Mesenchymal stem cell (in vitro differentiated cells and primary cell): ENCODE measurements at regions not wholly inside any gene's neighbourhood (a gene's known extent, or its start where the extent isn't known, plus 50 kb on each side); places are given as distances from the start of the nearest gene placed in this dataset.

Source experiments
- DNase-seq: peaks from one replicate; pipeline ENCODE4 v3.0.0-alpha.2; 2013
- H2AFZ ChIP-seq: one replicate; pipeline ENCODE4 v1.6.1; 2013; ENCODE audit warnings: low read depth, mild to moderate bottlenecking, control low read depth, inconsistent platforms, low read length, moderate library complexity
- H2AK5ac ChIP-seq: 2 replicates; pipeline ENCODE4 v1.6.1; 2013; ENCODE audit warnings: low read length, moderate library complexity, mild to moderate bottlenecking, inconsistent platforms; ENCODE audit not compliant: severe bottlenecking
- H2BK120ac ChIP-seq: one replicate; pipeline ENCODE4 v1.6.1; 2013; ENCODE audit warnings: low read depth, mild to moderate bottlenecking, inconsistent platforms, low read length, moderate library complexity
- H2BK12ac ChIP-seq, 2 experiments: one replicate each; pipeline ENCODE4 v1.6.1; 2013; ENCODE audit warnings: inconsistent platforms in 2 of 2, low read length in 2 of 2, mild to moderate bottlenecking in 2 of 2, moderate library complexity in 2 of 2, control low read depth in 1 of 2
- H2BK15ac ChIP-seq: one replicate; pipeline ENCODE4 v1.6.1; 2013; ENCODE audit warnings: mild to moderate bottlenecking, low read depth, inconsistent platforms; ENCODE audit not compliant: poor library complexity, severe bottlenecking
- H2BK5ac ChIP-seq: 2 replicates; pipeline ENCODE4 v1.6.1; 2013; ENCODE audit warnings: low read depth, mild to moderate bottlenecking, low read length, control low read depth, inconsistent platforms; ENCODE audit not compliant: poor library complexity, severe bottlenecking
- H3K14ac ChIP-seq, 2 experiments: one replicate each; pipeline ENCODE4 v1.6.1; 2013; ENCODE audit warnings: inconsistent platforms in 2 of 2, low read length in 2 of 2, control low read depth in 1 of 2, mild to moderate bottlenecking in 1 of 2, moderate library complexity in 1 of 2
- H3K18ac ChIP-seq, 2 experiments: one replicate each; pipeline ENCODE4 v1.6.1; 2013; ENCODE audit warnings: inconsistent platforms in 2 of 2, low read length in 2 of 2, control low read depth in 1 of 2, low read depth in 1 of 2, mild to moderate bottlenecking in 1 of 2
- H3K23ac ChIP-seq, 2 experiments: one replicate each; pipeline ENCODE4 v1.6.1; 2013; ENCODE audit warnings: inconsistent platforms in 2 of 2, low read length in 2 of 2, mild to moderate bottlenecking in 2 of 2, moderate library complexity in 2 of 2, control low read depth in 1 of 2
- H3K27ac ChIP-seq: 2 replicates; pipeline ENCODE4 v1.5.1; 2013; ENCODE audit warnings: mild to moderate bottlenecking, moderate library complexity, low read length, control low read depth, inconsistent platforms; ENCODE audit not compliant: poor library complexity, severe bottlenecking
- H3K27me3 ChIP-seq, 2 experiments: 2 replicates each; pipeline versions ENCODE4 v1.6.1 to v1.7.0; 2013; ENCODE audit warnings: low read length in 2 of 2, mild to moderate bottlenecking in 2 of 2, moderate library complexity in 2 of 2, control low read depth in 1 of 2, inconsistent platforms in 1 of 2; ENCODE audit not compliant: control insufficient read depth in 1 of 2, insufficient read depth in 1 of 2
- H3K36me3 ChIP-seq, 2 experiments: 2 replicates each; pipeline versions ENCODE4 v1.6.1 to v1.7.0; 2013; ENCODE audit warnings: low read length in 2 of 2, control low read depth in 1 of 2, inconsistent platforms in 1 of 2, low read depth in 1 of 2, mild to moderate bottlenecking in 1 of 2; ENCODE audit not compliant: insufficient read depth in 2 of 2, control insufficient read depth in 1 of 2
- H3K4ac ChIP-seq, 2 experiments: one replicate each; pipeline ENCODE4 v1.6.1; 2013; ENCODE audit warnings: inconsistent platforms in 2 of 2, low read length in 2 of 2, mild to moderate bottlenecking in 2 of 2, moderate library complexity in 2 of 2, control low read depth in 1 of 2, low read depth in 1 of 2
- H3K4me1 ChIP-seq: 2 replicates; pipeline ENCODE4 v1.6.1; 2013; ENCODE audit warnings: low read depth, low read length, control low read depth; ENCODE audit not compliant: control insufficient read depth, insufficient read depth
- H3K4me2 ChIP-seq: 2 replicates; pipeline ENCODE4 v1.6.1; 2013; ENCODE audit warnings: low read length, mild to moderate bottlenecking, inconsistent platforms; ENCODE audit not compliant: poor library complexity, severe bottlenecking
- H3K4me3 ChIP-seq, 2 experiments: 2 replicates each; pipeline versions ENCODE4 v1.5.1 to v1.7.0; 2013; ENCODE audit warnings: low read length in 2 of 2, mild to moderate bottlenecking in 2 of 2, control low read depth in 1 of 2, low read depth in 1 of 2; ENCODE audit not compliant: insufficient read depth in 1 of 2
- H3K79me1 ChIP-seq: replicated peaks from 2 replicates; pipeline ENCODE4 v1.6.1; 2013; ENCODE audit warnings: mild to moderate bottlenecking, control low read depth, low read length, inconsistent platforms; ENCODE audit not compliant: poor library complexity, severe bottlenecking
- H3K9ac ChIP-seq: 2 replicates; pipeline ENCODE4 v1.7.0; 2013; ENCODE audit warnings: mild to moderate bottlenecking, low read length, moderate library complexity
- H3K9me3 ChIP-seq: 2 replicates; pipeline ENCODE4 v1.7.0; 2013; ENCODE audit warnings: mild to moderate bottlenecking, low read length; ENCODE audit not compliant: control insufficient read depth
- H4K8ac ChIP-seq: one replicate; pipeline ENCODE4 v1.6.1; 2013; ENCODE audit warnings: inconsistent platforms, mild to moderate bottlenecking, low read length, moderate library complexity
- H4K91ac ChIP-seq: one replicate; pipeline ENCODE4 v1.6.1; 2013; ENCODE audit warnings: mild to moderate bottlenecking, low read length, inconsistent platforms
- WGBS: methylation state at CpG from one replicate; pipeline ENCODE4 v1.1.7; 2013; ENCODE audit warnings: mixed read lengths; 5-methylcytosine and 5-hydroxymethylcytosine counted together

DNA sequence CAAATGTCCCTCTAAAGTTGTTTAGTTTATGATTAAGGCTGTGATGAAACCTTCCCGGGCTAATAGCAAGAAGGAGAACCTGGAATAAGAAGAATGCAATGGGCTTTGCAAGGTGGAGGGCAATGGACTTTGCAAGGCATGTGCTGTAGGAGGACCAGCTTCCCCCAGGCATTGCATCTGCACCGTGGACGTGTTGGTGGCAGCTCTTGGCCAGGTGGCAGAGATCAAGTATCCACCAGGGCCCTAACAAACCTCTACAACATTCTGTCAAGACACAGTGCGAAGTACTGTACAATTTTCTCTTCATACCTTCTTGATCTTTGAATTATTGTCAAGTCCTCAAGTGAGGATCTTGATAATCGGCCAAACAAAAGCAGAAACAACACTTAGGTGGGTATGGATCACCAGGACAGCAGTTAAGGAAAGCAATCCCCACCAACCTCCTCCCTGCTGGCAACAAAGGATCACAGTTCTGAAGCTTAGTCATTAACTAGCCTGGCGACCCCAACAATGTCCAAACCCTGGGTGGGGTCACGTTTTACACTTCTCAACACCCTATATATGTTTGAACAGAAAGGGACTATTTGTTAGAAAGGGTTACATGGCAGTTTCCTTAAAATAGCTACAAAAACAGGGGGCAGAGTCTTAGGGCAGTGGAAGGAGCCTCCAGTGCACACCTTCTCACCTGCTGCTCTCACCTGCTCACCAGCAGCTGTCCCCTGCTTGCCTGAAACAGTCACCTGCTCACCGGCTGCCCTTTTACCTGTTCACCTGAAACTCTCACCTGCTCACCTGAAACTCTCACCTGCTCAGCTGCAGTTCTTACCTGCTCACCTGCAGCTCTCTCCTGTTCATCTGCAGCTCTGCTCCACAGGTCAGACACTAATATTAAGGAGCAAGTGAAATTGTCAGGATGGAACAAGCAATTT lies 137.9 kb upstream of the LIPC start:
- 81% methylated on average over 6 of the region's 8 CpGs for WGBS
- DNase-seq = peak; percentile 6

DNA sequence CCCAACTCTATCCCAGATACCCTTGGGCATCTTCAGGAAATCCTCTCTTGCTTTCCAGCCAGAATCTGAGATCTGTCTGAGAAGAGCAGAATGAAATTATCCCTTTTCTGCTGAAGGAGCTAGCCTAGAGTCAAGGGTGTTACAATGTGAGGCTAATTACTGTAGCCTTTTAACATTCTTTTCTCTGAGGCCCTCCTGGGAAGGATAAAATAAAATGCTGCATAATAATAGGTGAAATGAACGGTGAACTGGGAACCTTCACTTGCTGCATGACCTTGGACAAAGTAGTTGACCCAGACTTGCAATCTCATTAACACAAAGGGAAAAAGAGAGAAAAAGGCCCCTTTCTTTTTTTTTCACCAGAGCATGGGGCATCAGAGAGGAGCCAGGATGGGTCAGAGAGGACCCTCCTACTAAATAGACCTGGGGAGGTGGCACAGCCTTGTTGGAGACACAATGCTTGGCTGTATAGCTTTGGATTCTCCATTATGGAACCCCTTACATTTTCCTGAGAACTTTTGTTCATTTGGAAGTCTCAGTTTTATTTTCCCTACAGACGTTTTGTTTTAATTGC lies 137.0 kb upstream of the LIPC start:
- no peak overlapping the region for H3K9ac ChIP-seq
- H3K9me3 ChIP-seq = peaks cover 13% of the 10 kb centered on the region
- no peak overlapping the region for H3K23ac ChIP-seq
- H3K4ac ChIP-seq = no peak overlapping the region
- no peak overlapping the region for H2BK5ac ChIP-seq
- no peaks in the 10 kb centered on the region for H3K27me3 ChIP-seq
- no peak overlapping the region for H2AK5ac ChIP-seq
- H3K4me3 ChIP-seq = no peak overlapping the region
- no peaks in the 10 kb centered on the region for H3K79me1 ChIP-seq
- DNase-seq = no peak
- H3K18ac ChIP-seq = no peak overlapping the region
- H2AFZ ChIP-seq = no peak overlapping the region
- no peak overlapping the region for H2BK15ac ChIP-seq
- H4K91ac ChIP-seq = no peak overlapping the region
- no peak overlapping the region for H3K4me2 ChIP-seq
- H2BK12ac ChIP-seq = no peak overlapping the region
- H3K27ac ChIP-seq = no peak overlapping the region
- no peak overlapping the region for H4K8ac ChIP-seq
- no peaks in the 10 kb centered on the region for H3K36me3 ChIP-seq
- H2BK120ac ChIP-seq = no peak overlapping the region
- WGBS = 100% methylated on average over 1 of the region's 2 CpGs
- H3K4me1 ChIP-seq = peaks cover 4% of the 10 kb centered on the region
- no peak overlapping the region for H3K14ac ChIP-seq

More for the DNA sequence above, 137.9 kb upstream of the LIPC start:
- H3K4me1 ChIP-seq = peaks cover 1% of the 10 kb centered on the region
- H2BK15ac ChIP-seq = no peak overlapping the region
- H2AK5ac ChIP-seq = no peak overlapping the region
- no peaks in the 10 kb centered on the region for H3K36me3 ChIP-seq
- no peak overlapping the region for H2BK120ac ChIP-seq
- no peaks in the 10 kb centered on the region for H3K79me1 ChIP-seq
- peaks cover 13% of the 10 kb centered on the region for H3K9me3 ChIP-seq
- no peak overlapping the region for H3K4me2 ChIP-seq
- no peak overlapping the region for H3K4me3 ChIP-seq
- H2BK12ac ChIP-seq = no peak overlapping the region
- no peak overlapping the region for H3K14ac ChIP-seq
- no peak overlapping the region for H4K8ac ChIP-seq
- no peak overlapping the region for H3K23ac ChIP-seq
- H2AFZ ChIP-seq = no peak overlapping the region
- no peak overlapping the region for H4K91ac ChIP-seq
- H3K27ac ChIP-seq = no peak overlapping the region
- no peaks in the 10 kb centered on the region for H3K27me3 ChIP-seq
- no peak overlapping the region for H3K9ac ChIP-seq
- no peak overlapping the region for H3K18ac ChIP-seq
- no peak overlapping the region for H3K4ac ChIP-seq
- no peak overlapping the region for H2BK5ac ChIP-seq

DNA sequence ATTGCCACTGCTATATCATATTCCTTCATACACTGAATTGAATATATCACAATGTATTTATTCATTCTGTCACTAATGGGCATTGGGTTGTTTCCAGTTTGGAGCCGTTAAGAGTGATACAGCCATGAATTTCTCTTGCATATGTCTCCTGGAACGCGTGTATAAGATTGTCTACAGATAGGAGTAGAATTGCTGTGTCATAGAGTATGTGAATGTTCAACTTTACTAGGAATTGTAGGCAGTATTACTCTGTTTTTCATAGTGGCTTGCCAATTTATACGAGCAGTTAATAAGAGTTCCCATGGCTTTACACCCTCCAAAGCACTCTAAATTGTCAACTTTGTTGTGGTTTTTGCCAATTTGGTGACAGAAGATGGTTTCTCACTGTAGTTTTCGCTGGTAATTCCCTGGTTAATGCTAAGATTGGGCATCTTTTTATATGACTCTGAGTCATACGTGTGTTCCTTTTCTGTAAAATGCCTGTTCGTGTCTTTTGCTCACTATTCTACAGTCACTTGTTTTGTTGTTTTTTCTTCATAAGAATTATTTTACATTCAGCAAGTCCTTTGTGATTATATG lies 136.1 kb upstream of the LIPC start:
- Histone ChIP-seq H3K27ac (no peak overlapping the region), H2BK15ac (no peak overlapping the region), H3K27me3 (no peaks in the 10 kb centered on the region), H4K91ac (no peak overlapping the region), H2AFZ (no peak overlapping the region), H3K36me3 (no peaks in the 10 kb centered on the region), H3K14ac (no peak overlapping the region), H4K8ac (no peak overlapping the region), H2BK12ac (no peak overlapping the region), H3K18ac (no peak overlapping the region), H3K23ac (no peak overlapping the region), H2AK5ac (no peak overlapping the region), H2BK120ac (no peak overlapping the region), H3K4ac (no peak overlapping the region), H3K9me3 (peaks cover 13% of the 10 kb centered on the region), H2BK5ac (no peak overlapping the region), H3K4me1 (peaks cover 4% of the 10 kb centered on the region), H3K4me3 (no peak overlapping the region), H3K4me2 (no peak overlapping the region), H3K9ac (no peak overlapping the region), H3K79me1 (no peaks in the 10 kb centered on the region)
- WGBS = 75% methylated on average over 6 of the region's 7 CpGs
- no peak for DNase-seq

DNA sequence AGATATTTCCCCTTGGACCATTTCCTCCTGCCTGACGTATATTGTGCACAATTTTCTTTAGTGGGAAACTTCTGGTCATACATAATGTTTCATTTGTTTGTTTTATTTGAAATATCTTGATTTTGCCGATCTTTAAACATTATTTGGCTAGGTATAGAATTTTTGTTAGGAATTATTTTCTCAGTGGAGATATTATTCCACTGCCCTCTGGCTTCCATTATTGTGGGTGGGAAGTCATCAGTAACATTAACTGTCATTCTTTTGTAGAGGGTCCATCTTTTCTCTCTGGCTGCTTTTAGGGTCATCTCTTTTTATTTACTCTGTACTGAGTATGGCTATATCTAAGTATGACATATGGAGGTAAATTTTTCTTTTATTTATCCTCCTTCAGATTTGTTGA lies 135.5 kb upstream of the LIPC start:
- H4K8ac ChIP-seq = no peak overlapping the region
- H3K9ac ChIP-seq = no peak overlapping the region
- no peak overlapping the region for H3K23ac ChIP-seq
- H3K14ac ChIP-seq = no peak overlapping the region
- H2BK120ac ChIP-seq = no peak overlapping the region
- no peak overlapping the region for H3K4ac ChIP-seq
- H2AK5ac ChIP-seq = no peak overlapping the region
- no peak overlapping the region for H3K4me3 ChIP-seq
- no peak overlapping the region for H2BK15ac ChIP-seq
- DNase-seq = no peak
- H3K27ac ChIP-seq = no peak overlapping the region
- no peak overlapping the region for H2BK5ac ChIP-seq
- H2AFZ ChIP-seq = no peak overlapping the region
- H3K79me1 ChIP-seq = no peaks in the 10 kb centered on the region
- 100% methylated on average over 1 of the region's 2 CpGs for WGBS
- H4K91ac ChIP-seq = no peak overlapping the region
- peaks cover 13% of the 10 kb centered on the region for H3K9me3 ChIP-seq
- H3K4me2 ChIP-seq = no peak overlapping the region
- H3K4me1 ChIP-seq = peaks cover 4% of the 10 kb centered on the region
- H2BK12ac ChIP-seq = no peak overlapping the region
- H3K36me3 ChIP-seq = no peaks in the 10 kb centered on the region
- H3K18ac ChIP-seq = no peak overlapping the region
- no peaks in the 10 kb centered on the region for H3K27me3 ChIP-seq
